OCI-LY3 (cell line): ENCODE measurements at regions not wholly inside any gene's neighbourhood (a gene's known extent, or its start where the extent isn't known, plus 50 kb on each side); places are given as distances from the start of the nearest gene placed in this dataset.

ENCODE experiments used
- CTCF ChIP-seq: fragments of 200-600, 300-600 bp; sonication (generic); IDR thresholded peaks from 2 replicates; pipeline ENCODE4 v1.5.1; 2014; ENCODE audit warnings: antibody characterized with exemption, low read length, low read depth
- EZH2phosphoT487 ChIP-seq: fragments of 200-600 bp; shearing (Covaris generic); IDR thresholded peaks from 2 replicates; pipeline ENCODE4 v1.6.1; 2018; ENCODE audit warnings: antibody characterized with exemption, mixed run types, low read depth

GRCh38 chr13:81721400-81721799 lies 1380.5 kb upstream of the SPRY2 start:
- TF ChIP-seq CTCF (no peak), EZH2phosphoT487 (no peak)
